BJ (cell line): ENCODE measurements at regions not wholly inside any gene's neighbourhood (a gene's known extent, or its start where the extent isn't known, plus 50 kb on each side); places are given as distances from the start of the nearest gene placed in this dataset.

Experiments used
- CTCF ChIA-PET: fragments of 350-600 bp; formaldehyde crosslinking; extraction: SDS; loops from one replicate; lab custom pipeline; 2021; ENCODE audit warnings: antibody characterized with exemption, inconsistent platforms; lab: Yijun Ruan, JAX
- POLR2A ChIA-PET: fragments of 300-600 bp; sonication (Branson Sonifier 250); formaldehyde crosslinking; extraction: SDS; loops from one replicate; lab custom pipeline; 2021; ENCODE audit warnings: antibody characterized with exemption; lab: Charles Lee
- DNase-seq: peaks from one replicate; pipeline ENCODE4 v3.0.0-alpha.2; 2011; ENCODE audit warnings: low read depth
- H3K27me3 ChIP-seq: 2 replicates; pipeline ENCODE4 v1.6.0; 2011; ENCODE audit warnings: low read length; ENCODE audit not compliant: control insufficient read depth, insufficient read depth
- H3K36me3 ChIP-seq: 2 replicates; pipeline ENCODE4 v1.5.1; 2011; ENCODE audit warnings: low read length; ENCODE audit not compliant: control insufficient read depth, insufficient read depth
- H3K4me3 ChIP-seq: 2 replicates; pipeline ENCODE4 v1.5.1; 2011; ENCODE audit warnings: low read depth, mild to moderate bottlenecking, control low read depth, low read length
- CTCF ChIP-seq: IDR thresholded peaks from 2 replicates; pipeline ENCODE4 v1.5.1; 2011; ENCODE audit warnings: low read depth, mild to moderate bottlenecking, control low read depth, inconsistent platforms, low read length, moderate library complexity; ENCODE audit not compliant: insufficient read depth

GRCh38 chr4:170538821-170539473, 449.2 kb upstream of the AADAT start:
- no peak for TF ChIP-seq CTCF
- POLR2A ChIA-PET = no interaction called here
- Histone ChIP-seq H3K4me3 (no peak overlapping the region), H3K27me3 (no peaks in the 10 kb centered on the region), H3K36me3 (no peaks in the 10 kb centered on the region)
- no peak for DNase-seq
- CTCF ChIA-PET = no interaction called here

GRCh38 chr4:170529748-170530722, 440.3 kb upstream of the AADAT start:
- no peak for DNase-seq
- Histone ChIP-seq H3K27me3 (no peaks in the 10 kb centered on the region), H3K36me3 (no peaks in the 10 kb centered on the region), H3K4me3 (no peak overlapping the region)
- no peak for TF ChIP-seq CTCF
- POLR2A ChIA-PET = no interaction called here
- CTCF ChIA-PET = no interaction called here

GRCh38 chr4:170526471-170526870, 436.7 kb upstream of the AADAT start:
- no peaks in the 10 kb centered on the region for H3K27me3 ChIP-seq
- CTCF ChIA-PET = no interaction called here
- no peak for DNase-seq

GRCh38 chr4:170522427-170522970, 432.7 kb upstream of the AADAT start:
- Histone ChIP-seq H3K27me3 (no peaks in the 10 kb centered on the region), H3K4me3 (no peak overlapping the region), H3K36me3 (no peaks in the 10 kb centered on the region)
- CTCF ChIA-PET = no interaction called here
- TF ChIP-seq CTCF = no peak
- DNase-seq = no peak
- POLR2A ChIA-PET = no interaction called here

More at GRCh38 chr4:170526471-170526870, 436.7 kb upstream of the AADAT start:
- Histone ChIP-seq H3K4me3 (no peak overlapping the region), H3K36me3 (no peaks in the 10 kb centered on the region)
- POLR2A ChIA-PET = no interaction called here
- no peak for TF ChIP-seq CTCF

GRCh38 chr4:170497689-170498088, 407.9 kb upstream of the AADAT start:
- POLR2A ChIA-PET = no interaction called here
- no peak for DNase-seq
- Histone ChIP-seq H3K27me3 (no peaks in the 10 kb centered on the region), H3K36me3 (no peaks in the 10 kb centered on the region), H3K4me3 (no peak overlapping the region)
- TF ChIP-seq CTCF = no peak
- CTCF ChIA-PET = no interaction called here
